HCT116 (cell line): ENCODE measurements at regions not wholly inside any gene's neighbourhood (a gene's known extent, or its start where the extent isn't known, plus 50 kb on each side); places are given as distances from the start of the nearest gene placed in this dataset.

Source experiments
- ATAC-seq: fragments of 200-7000 bp; cut with Tn5 transposase; 2 replicates; pipeline ENCODE4 v1.9.1; 2020; ENCODE audit warnings: mild to moderate bottlenecking, moderate library complexity
- BruUV-seq: library from RNA; stranded (reverse); fragments of 400-500 nt; replicated peaks from 2 replicates; lab custom pipeline; 2021; lab: Mats Ljungman, UMichigan
- CTCF ChIA-PET: fragments of 300-600 bp; sonication (Branson Sonifier 250); formaldehyde crosslinking; loops from one replicate; lab custom pipeline; 2021; ENCODE audit warnings: antibody characterized with exemption; lab: Charles Lee
- POLR2A ChIA-PET: fragments of 300-600, 350-600 bp; sonication (Branson Sonifier 250); formaldehyde crosslinking; loops from one replicate; lab custom pipeline; 2021; ENCODE audit warnings: antibody characterized with exemption; lab: Charles Lee
- RAD21 ChIA-PET, 2 experiments: fragments of 300-600 bp; sonication (Branson Sonifier 250); formaldehyde crosslinking; loops; one replicate each; lab custom pipeline; 2023; ENCODE audit warnings: low total read pairs in 2 of 2; ENCODE audit not compliant: uncharacterized antibody in 2 of 2, unreplicated experiment in 2 of 2, low non-redundant PET in 1 of 2; lab: Charles Lee
- DNase-seq: peaks from one replicate; pipeline ENCODE4 v3.0.0-alpha.2; 2010; ENCODE audit warnings: low read depth, low spot score
- H2AFZ ChIP-seq: fragments of 200-600 bp; shearing (Covaris generic), sonication (generic); 2 replicates; pipeline ENCODE4 v1.6.1; 2017; ENCODE audit warnings: low read depth, mixed run types, mixed read lengths, antibody characterized with exemption, low read length; ENCODE audit not compliant: poor library complexity, severe bottlenecking
- H3K27ac ChIP-seq: 2 replicates; pipeline ENCODE4 v1.5.1; 2012; ENCODE audit warnings: low read depth, low read length
- H3K27me3 ChIP-seq: fragments of 200-600 bp; sonication (generic); 2 replicates; pipeline ENCODE4 v1.6.1; 2016; ENCODE audit warnings: mixed run types, low read length, mixed read lengths; ENCODE audit not compliant: insufficient read depth
- H3K36me3 ChIP-seq, 2 experiments: fragments of 200-500 bp in 1 of 2; fragments of 200-600 bp in 1 of 2; sonication (Bioruptor generic) in 1 of 2; sonication (generic) in 1 of 2; 2 replicates each; pipeline versions ENCODE4 v1.5.1 to v1.6.1; 2014 to 2016; ENCODE audit warnings: low read length in 2 of 2, inconsistent platforms in 1 of 2, mixed read lengths in 1 of 2, mixed run types in 1 of 2; ENCODE audit not compliant: insufficient read depth in 2 of 2, control insufficient read depth in 1 of 2
- H3K4me1 ChIP-seq, 2 experiments: fragments of 200-600 bp in 1 of 2; sonication (generic) in 1 of 2; 2 replicates each; pipeline versions ENCODE4 v1.5.1 to v1.6.1; 2012 to 2017; ENCODE audit warnings: low read length in 2 of 2, inconsistent platforms in 1 of 2, mild to moderate bottlenecking in 1 of 2, mixed read lengths in 1 of 2, mixed run types in 1 of 2, moderate library complexity in 1 of 2; ENCODE audit not compliant: insufficient read depth in 2 of 2, control insufficient read depth in 1 of 2
- H3K4me2 ChIP-seq: fragments of 200-600 bp; sonication (generic); 2 replicates; pipeline ENCODE4 v1.6.1; 2017; ENCODE audit warnings: mixed run types, low read length, mixed read lengths
- H3K4me3 ChIP-seq, 2 experiments: fragments of 200-600 bp in 1 of 2; sonication (generic) in 1 of 2; replicated peaks in 1 of 2; 2 replicates each; pipeline ENCODE4 v1.5.1; 2011 to 2016; ENCODE audit warnings: low read length in 2 of 2, control low read depth in 1 of 2, low read depth in 1 of 2, mild to moderate bottlenecking in 1 of 2, mixed read lengths in 1 of 2, mixed run types in 1 of 2
- H3K79me2 ChIP-seq: fragments of 200-600 bp; sonication (generic); 2 replicates; pipeline ENCODE4 v1.6.1; 2017; ENCODE audit warnings: mild to moderate bottlenecking, mixed run types, low read length, moderate library complexity, mixed read lengths; ENCODE audit not compliant: insufficient read depth
- H3K9ac ChIP-seq: fragments of 200-600 bp; sonication (generic); 2 replicates; pipeline ENCODE4 v1.6.1; 2016; ENCODE audit warnings: low read length, mixed read lengths
- H3K9me2 ChIP-seq: fragments of 200-600 bp; sonication (generic), shearing (Covaris generic); 2 replicates; pipeline ENCODE4 v1.6.1; 2017; ENCODE audit warnings: mixed run types, mild to moderate bottlenecking, moderate library complexity; ENCODE audit not compliant: insufficient read depth
- H3K9me3 ChIP-seq, 2 experiments: fragments of 200-500 bp in 1 of 2; fragments of 200-600 bp in 1 of 2; sonication (Bioruptor generic) in 1 of 2; sonication (generic) in 1 of 2; 2 replicates each; pipeline ENCODE4 v1.6.1; 2014 to 2017; ENCODE audit warnings: low read length in 2 of 2, mixed read lengths in 2 of 2, inconsistent platforms in 1 of 2, low read depth in 1 of 2, mild to moderate bottlenecking in 1 of 2, mixed run types in 1 of 2, moderate library complexity in 1 of 2; ENCODE audit not compliant: control insufficient read depth in 1 of 2, insufficient read depth in 1 of 2
- H4K20me1 ChIP-seq: fragments of 200-600 bp; sonication (generic), shearing (Covaris generic); 2 replicates; pipeline ENCODE4 v1.6.1; 2017; ENCODE audit warnings: mixed run types, mild to moderate bottlenecking, moderate library complexity; ENCODE audit not compliant: insufficient read depth
- CTCF ChIP-seq, 3 experiments: fragments of 200-600 bp in 1 of 3; sonication (generic) in 1 of 3; IDR thresholded peaks in 2 of 3; conservative IDR thresholded peaks in 1 of 3; 2 replicates each; pipeline ENCODE4 v1.5.1; 2012 to 2017; ENCODE audit warnings: low read depth in 2 of 3, low read length in 2 of 3, antibody characterized with exemption in 1 of 3, borderline replicate concordance in 1 of 3, control low read depth in 1 of 3, mild to moderate bottlenecking in 1 of 3, mixed read lengths in 1 of 3, mixed run types in 1 of 3, moderate library complexity in 1 of 3; ENCODE audit not compliant: insufficient read depth in 1 of 3
- EGR1 ChIP-seq: IDR thresholded peaks from 2 replicates; pipeline ENCODE4 v1.6.1; 2012; ENCODE audit warnings: low read depth
- EZH2 ChIP-seq: fragments of 200-600 bp; sonication (generic); IDR thresholded peaks from 2 replicates; pipeline ENCODE4 v1.6.1; 2017; ENCODE audit warnings: antibody characterized with exemption, mixed run types
- EZH2phosphoT487 ChIP-seq: fragments of 200-600 bp; IDR thresholded peaks from 2 replicates; pipeline ENCODE4 v1.6.1; 2018; ENCODE audit warnings: antibody characterized with exemption, borderline replicate concordance
- FOSL1 ChIP-seq: IDR thresholded peaks from 2 replicates; pipeline ENCODE4 v1.6.1; 2012; ENCODE audit warnings: low read depth
- JUND ChIP-seq: IDR thresholded peaks from 2 replicates; pipeline ENCODE4 v1.6.1; 2012
- MAX ChIP-seq: IDR thresholded peaks from 2 replicates; pipeline ENCODE4 v1.6.1; 2012
- POLR2A ChIP-seq: IDR thresholded peaks from 2 replicates; pipeline ENCODE4 v1.7.0; 2011; ENCODE audit warnings: borderline replicate concordance; ENCODE audit not compliant: insufficient read depth, insufficient read length; ENCODE audit errors: extremely low read depth
- POLR2AphosphoS5 ChIP-seq: IDR thresholded peaks from 2 replicates; pipeline ENCODE4 v1.6.1; 2011; ENCODE audit warnings: mild to moderate bottlenecking, low read depth, low read length, moderate library complexity
- RAD21 ChIP-seq: IDR thresholded peaks from 2 replicates; pipeline ENCODE4 v1.6.1; 2012; ENCODE audit warnings: low read depth, mild to moderate bottlenecking
- SIN3A ChIP-seq: IDR thresholded peaks from 2 replicates; pipeline ENCODE4 v1.6.1; 2012; ENCODE audit warnings: low read depth
- SP1 ChIP-seq: IDR thresholded peaks from 2 replicates; pipeline ENCODE4 v1.6.1; 2012; ENCODE audit warnings: low read depth
- YY1 ChIP-seq: IDR thresholded peaks from 2 replicates; pipeline ENCODE4 v1.6.1; 2011; ENCODE audit warnings: low read length, low read depth, moderate library complexity, mild to moderate bottlenecking; ENCODE audit not compliant: insufficient replicate concordance; ENCODE audit errors: extremely low read depth
- ZBTB33 ChIP-seq: IDR thresholded peaks from 2 replicates; pipeline ENCODE4 v1.6.1; 2011; ENCODE audit warnings: mild to moderate bottlenecking, low read length, moderate library complexity; ENCODE audit not compliant: insufficient replicate concordance; ENCODE audit errors: extremely low read depth
- ZNF274 ChIP-seq: fragments of 200-500 bp; sonication (Bioruptor generic); IDR thresholded peaks from 2 replicates; pipeline ENCODE4 v1.6.1; 2014; ENCODE audit warnings: mild to moderate bottlenecking, low read depth, low read length, inconsistent platforms
- intact Hi-C: fragments of 100-400 bp; cut with micrococcal nuclease; formaldehyde crosslinking; loops from 2 replicates; pipeline ENCODE4 v1.10.0; 2022

GRCh38 chr1:236334893-236335545 lies 53.3 kb upstream of the ERO1B start:
- intact Hi-C loops, result no loop called here
- no peak overlapping the region for H3K4me3 ChIP-seq
- RAD21 ChIA-PET, result interaction anchor here in 1 of 2 experiments (0.6 kb wide), 1 partner anchor 229 kb away, joined by 10 read pairs; no protein-coding TSS in a partner anchor
- TF ChIP-seq RAD21 (no peak), POLR2A (no peak), JUND (no peak), FOSL1 (no peak), ZBTB33 (no peak), SP1 (no peak), EZH2 (no peak), ZNF274 (no peak), YY1 (no peak), SIN3A (no peak), POLR2AphosphoS5 (no peak), EGR1 (no peak), MAX (no peak), CTCF (IDR thresholded peaks at IDR 0.05 in 2 of 3, conservative IDR thresholded peaks at IDR 0.05 in 1 of 3; ENCODE audit: borderline replicate concordance in 1 of 3, insufficient read depth in 1 of 3, low read depth in 2 of 3, low read length in 2 of 3) (no peak), EZH2phosphoT487 (no peak)
- no peaks in the 10 kb centered on the region for H3K36me3 ChIP-seq
- CTCF ChIA-PET, result no interaction called here
- no peak overlapping the region for H2AFZ ChIP-seq
- H3K27ac ChIP-seq, result no peak overlapping the region
- H3K9me3 ChIP-seq, result no peaks in the 10 kb centered on the region
- no peaks in the 10 kb centered on the region for H3K9me2 ChIP-seq
- no peaks in the 10 kb centered on the region for H3K4me1 ChIP-seq
- H3K9ac ChIP-seq, result no peak overlapping the region
- BruUV-seq, result no TSS peak
- H3K4me2 ChIP-seq, result no peak overlapping the region
- POLR2A ChIA-PET, result no interaction called here
- H3K79me2 ChIP-seq, result no peaks in the 10 kb centered on the region
- no peaks in the 10 kb centered on the region for H3K27me3 ChIP-seq
- DNase-seq (no peak), ATAC-seq (no peak)
- no peaks in the 10 kb centered on the region for H4K20me1 ChIP-seq
